ENCODE measurements at regions not wholly inside any gene's neighbourhood (a gene's known extent, or its start where the extent isn't known, plus 50 kb on each side); places are given as distances from the start of the nearest gene placed in this dataset.

GRCh38 chrX:23271026-23271425, 63.6 kb upstream of the PTCHD1 start:
- TF ChIP-seq MTA3 (IDR thresholded peaks at IDR 0.05; ENCODE audit: borderline replicate concordance) (no peak), SRF (CRISPR knock-in tag; IDR thresholded peaks at IDR 0.05) (no peak), BHLHE40 (IDR thresholded peaks at IDR 0.05; ENCODE audit: low read length) (no peak), SP2 (IDR thresholded peaks at IDR 0.05; ENCODE audit: extremely low read depth, low read depth, low read length, poor library complexity, severe bottlenecking) (no peak), EZH2 (IDR thresholded peaks at IDR 0.05; ENCODE audit: borderline replicate concordance, low read depth, low read length) (no peak), PREB (CRISPR knock-in tag; IDR thresholded peaks at IDR 0.05) (no peak), GATAD2B (IDR thresholded peaks at IDR 0.05; ENCODE audit: borderline replicate concordance) (no peak), GABPA (tag; conservative IDR thresholded peaks at IDR 0.05; ENCODE audit: low read depth) (no peak), RNF2 (IDR thresholded peaks at IDR 0.05) (no peak)
- TF ChIP-seq, protein P1, sequence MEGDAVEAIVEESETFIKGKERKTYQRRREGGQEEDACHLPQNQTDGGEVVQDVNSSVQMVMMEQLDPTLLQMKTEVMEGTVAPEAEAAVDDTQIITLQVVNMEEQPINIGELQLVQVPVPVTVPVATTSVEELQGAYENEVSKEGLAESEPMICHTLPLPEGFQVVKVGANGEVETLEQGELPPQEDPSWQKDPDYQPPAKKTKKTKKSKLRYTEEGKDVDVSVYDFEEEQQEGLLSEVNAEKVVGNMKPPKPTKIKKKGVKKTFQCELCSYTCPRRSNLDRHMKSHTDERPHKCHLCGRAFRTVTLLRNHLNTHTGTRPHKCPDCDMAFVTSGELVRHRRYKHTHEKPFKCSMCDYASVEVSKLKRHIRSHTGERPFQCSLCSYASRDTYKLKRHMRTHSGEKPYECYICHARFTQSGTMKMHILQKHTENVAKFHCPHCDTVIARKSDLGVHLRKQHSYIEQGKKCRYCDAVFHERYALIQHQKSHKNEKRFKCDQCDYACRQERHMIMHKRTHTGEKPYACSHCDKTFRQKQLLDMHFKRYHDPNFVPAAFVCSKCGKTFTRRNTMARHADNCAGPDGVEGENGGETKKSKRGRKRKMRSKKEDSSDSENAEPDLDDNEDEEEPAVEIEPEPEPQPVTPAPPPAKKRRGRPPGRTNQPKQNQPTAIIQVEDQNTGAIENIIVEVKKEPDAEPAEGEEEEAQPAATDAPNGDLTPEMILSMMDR (IDR thresholded peaks at IDR 0.05 in 2 of 3, conservative IDR thresholded peaks at IDR 0.05 in 1 of 3; ENCODE audit: insufficient read depth in 2 of 3, low read depth in 1 of 3, low read length in 3 of 3), result no peak
- TF ChIP-seq, protein P2, sequence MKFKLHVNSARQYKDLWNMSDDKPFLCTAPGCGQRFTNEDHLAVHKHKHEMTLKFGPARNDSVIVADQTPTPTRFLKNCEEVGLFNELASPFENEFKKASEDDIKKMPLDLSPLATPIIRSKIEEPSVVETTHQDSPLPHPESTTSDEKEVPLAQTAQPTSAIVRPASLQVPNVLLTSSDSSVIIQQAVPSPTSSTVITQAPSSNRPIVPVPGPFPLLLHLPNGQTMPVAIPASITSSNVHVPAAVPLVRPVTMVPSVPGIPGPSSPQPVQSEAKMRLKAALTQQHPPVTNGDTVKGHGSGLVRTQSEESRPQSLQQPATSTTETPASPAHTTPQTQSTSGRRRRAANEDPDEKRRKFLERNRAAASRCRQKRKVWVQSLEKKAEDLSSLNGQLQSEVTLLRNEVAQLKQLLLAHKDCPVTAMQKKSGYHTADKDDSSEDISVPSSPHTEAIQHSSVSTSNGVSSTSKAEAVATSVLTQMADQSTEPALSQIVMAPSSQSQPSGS (CRISPR knock-in tag; IDR thresholded peaks at IDR 0.05), result no peak
- TF ChIP-seq, protein P3, sequence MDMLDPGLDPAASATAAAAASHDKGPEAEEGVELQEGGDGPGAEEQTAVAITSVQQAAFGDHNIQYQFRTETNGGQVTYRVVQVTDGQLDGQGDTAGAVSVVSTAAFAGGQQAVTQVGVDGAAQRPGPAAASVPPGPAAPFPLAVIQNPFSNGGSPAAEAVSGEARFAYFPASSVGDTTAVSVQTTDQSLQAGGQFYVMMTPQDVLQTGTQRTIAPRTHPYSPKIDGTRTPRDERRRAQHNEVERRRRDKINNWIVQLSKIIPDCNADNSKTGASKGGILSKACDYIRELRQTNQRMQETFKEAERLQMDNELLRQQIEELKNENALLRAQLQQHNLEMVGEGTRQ (CRISPR knock-in tag; IDR thresholded peaks at IDR 0.05), result no peak
